ENCODE measurements at regions not wholly inside any gene's neighbourhood (a gene's known extent, or its start where the extent isn't known, plus 50 kb on each side); places are given as distances from the start of the nearest gene placed in this dataset.
"Not testable (repeated sequence)": the region's sequence is repeated elsewhere in the genome, so short reads cannot be mapped to it uniquely, and the experiment has no call there.

DNA sequence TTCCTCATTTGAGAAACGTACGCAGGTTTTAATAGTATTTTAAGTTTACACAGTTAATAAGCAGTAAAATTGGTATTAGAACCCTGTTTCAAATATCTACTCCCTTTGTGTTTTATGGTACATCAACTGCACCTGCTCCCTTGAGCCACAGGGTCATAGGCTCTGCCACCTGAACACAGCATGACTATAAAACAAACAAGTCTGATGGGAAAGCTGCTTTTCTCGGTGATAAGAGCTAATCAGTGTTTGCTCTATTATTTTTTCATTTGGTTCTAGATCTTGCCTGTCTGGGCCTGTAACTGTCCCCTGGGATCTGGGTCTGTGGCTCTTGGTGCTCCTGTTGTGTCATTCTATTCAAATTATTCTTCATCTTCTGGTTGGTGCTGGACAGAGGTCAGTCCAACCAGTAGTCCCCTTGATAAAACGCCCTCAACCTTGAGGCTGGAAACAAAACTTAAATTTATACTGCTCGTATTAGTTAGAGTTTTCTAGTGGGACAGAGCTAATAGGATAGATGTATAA, 314.8 kb upstream of the LRP1B start:
- DNase-seq, result no peak

- DNase-seq, result no peak
Observed at GRCh38 chr2:142445023-142445422, 314.2 kb upstream of the LRP1B start.

GRCh38 chr2:142435847-142436246, 305.0 kb upstream of the LRP1B start:
- DNase-seq, result no peak

DNA sequence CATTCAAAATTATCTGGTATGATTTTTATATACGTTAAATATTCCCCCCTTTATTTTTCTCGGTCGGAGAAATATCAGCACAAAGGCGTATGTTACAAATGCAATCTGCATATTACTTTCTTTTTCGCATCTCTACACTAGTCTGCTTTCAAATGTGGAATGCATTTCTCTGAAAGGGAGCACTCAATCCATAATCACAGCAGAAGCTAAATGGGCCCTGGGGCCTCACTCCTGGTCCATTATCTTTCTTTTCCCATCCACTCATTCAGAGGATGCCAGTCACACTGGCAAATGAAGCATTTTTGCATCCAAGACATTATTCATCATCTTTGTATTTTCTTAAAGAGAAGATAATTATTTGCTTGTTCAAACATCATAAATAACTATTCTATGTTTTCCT, 295.2 kb upstream of the LRP1B start:
- no peak for DNase-seq

DNA sequence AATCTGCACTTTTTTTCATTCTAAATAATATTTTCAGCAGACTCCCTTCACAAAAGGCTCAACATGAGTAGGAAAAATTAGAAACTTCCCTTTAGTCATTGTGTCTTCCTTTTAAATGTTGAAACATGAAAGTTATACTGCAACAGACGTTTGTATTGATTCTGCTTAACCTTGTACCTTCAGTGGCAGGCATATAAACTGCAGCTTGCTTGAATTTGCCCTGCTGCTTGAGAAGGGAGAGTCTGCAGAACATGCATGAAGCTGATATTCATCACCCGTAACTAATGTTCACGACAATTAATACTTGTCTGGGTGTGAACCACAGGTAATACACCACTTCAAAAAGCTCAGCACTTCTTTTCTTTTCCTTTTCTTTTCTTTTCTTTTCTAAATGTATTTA, 294.7 kb upstream of the LRP1B start:
- no peak for DNase-seq

GRCh38 chr2:142423603-142424002, 292.8 kb upstream of the LRP1B start:
- no peak for DNase-seq

DNA sequence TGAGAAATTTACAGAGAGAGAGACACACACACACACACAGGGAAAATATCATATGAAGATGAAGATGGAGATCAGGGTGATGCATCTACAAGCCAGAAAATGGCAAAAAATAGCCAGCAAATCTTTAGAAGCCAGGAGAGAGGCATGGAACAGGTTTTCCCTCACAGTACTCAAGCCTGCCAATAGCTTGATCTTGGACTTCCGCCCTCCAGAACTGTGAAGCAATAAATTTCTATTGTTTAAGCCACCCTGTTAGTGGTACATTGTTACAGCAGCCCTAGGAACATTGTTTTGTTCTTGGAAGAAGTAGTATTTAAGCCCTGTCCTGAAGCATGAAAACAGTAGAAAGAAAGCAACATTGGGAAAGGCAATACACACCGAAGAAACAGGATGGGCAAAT, 292.0 kb upstream of the LRP1B start:
- DNase-seq, result no peak

- no peak for DNase-seq
Observed at GRCh38 chr2:142422041-142422440, 291.2 kb upstream of the LRP1B start.

GRCh38 chr2:142418699-142419098, 287.9 kb upstream of the LRP1B start:
- not testable (repeated sequence) for DNase-seq

DNA sequence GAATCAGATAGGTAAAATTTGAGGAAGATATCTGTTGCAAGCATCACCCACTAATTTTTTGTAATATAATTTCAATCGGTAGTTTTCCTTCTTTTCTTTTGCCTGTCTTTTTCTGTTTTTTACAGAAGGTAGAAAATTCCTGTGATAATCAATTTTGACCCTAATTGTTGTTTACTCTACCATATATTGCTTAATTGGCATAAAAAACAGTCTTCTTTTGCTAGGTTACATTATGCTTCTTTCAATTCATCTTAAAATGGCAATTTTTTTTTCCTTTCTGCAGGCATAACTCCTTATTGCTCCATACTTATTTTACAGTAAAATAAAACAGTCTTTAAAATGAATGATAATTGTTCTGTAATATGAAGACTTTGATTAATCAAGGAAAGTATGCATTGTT, 286.2 kb upstream of the LRP1B start:
- DNase-seq, result no peak

DNA sequence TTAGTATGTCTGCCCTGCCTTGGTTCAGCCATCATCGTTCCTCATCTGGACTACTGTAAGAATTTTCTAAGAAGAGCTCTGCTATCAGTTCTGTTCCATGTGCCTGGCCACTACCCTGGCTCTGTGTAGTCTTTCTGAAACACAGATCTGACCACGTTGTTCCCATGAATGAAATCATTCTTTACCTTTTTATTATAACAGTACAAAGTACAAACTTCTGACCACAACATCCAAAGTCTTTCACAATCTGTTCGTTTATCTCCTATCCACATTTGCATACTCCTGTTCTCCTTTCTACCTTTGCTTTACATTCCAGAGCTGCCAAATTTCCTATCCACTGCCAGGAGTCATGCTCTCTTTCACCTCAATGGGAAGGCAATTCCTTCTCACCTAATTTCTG, 284.6 kb upstream of the LRP1B start:
- no peak for DNase-seq

GRCh38 chr2:142398212-142398611, 267.4 kb upstream of the LRP1B start:
- no peak for DNase-seq

- no peak for DNase-seq
Observed at GRCh38 chr2:142395291-142395690, 264.5 kb upstream of the LRP1B start.

GRCh38 chr2:142380372-142380771, 249.6 kb upstream of the LRP1B start:
- DNase-seq, result no peak

GRCh38 chr2:142362069-142362468, 231.3 kb upstream of the LRP1B start:
- not testable (repeated sequence) for DNase-seq

DNA sequence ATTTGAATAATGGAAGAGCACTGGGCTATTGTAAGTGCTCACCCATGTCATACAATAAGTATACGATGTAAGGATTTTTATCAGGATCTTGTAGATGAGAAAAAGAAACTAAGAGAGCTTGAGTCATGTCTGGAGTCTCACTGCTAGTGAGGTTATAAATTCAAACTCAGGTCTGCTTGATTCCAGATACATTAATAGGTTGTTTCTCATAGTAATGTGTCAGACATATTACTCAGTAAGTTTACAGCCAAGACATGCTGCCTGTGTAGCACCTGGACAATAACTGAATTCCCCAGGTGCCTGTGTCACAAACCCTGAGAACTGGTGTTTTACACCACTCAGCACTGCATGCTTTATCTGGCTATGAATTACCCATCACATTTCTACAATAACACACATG, 216.9 kb upstream of the LRP1B start:
- DNase-seq, result no peak

DNA sequence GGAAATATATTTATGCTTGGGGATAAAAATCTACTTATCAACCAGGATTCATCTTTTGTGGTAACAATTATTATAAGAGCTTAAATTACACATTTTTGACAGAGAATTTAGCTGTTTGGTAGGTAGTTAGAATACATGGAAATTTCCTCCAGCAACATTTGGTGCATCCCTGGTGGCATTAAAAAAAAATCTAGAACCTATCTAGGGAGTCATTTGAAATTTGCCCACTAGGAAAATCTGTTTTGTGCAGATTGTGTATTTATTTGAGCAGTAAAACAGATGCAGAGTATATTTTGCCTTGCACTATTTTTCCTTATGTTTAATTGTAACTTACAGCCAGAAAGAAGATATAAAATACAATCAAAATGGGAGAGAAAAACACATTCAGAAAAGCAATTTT, 208.4 kb upstream of the LRP1B start:
- no peak for DNase-seq

DNA sequence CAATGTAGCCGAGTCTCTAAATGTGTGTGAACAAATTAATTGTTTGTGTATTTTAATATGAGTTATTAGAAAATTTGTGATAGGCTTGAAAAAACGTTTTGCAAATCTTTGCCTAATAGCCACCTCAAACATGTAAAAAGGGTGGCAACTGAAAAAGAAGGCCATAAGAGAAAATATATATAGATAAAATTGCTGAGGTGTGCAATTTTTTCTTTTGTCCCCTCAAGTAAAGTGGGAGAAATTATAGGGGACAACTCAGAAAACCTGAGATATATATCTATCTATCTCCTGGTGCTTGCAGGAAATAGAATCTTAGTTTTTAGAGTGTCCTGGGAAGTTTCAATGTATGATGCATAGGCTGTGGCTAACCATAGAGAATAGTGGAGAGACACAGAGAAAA, 201.4 kb upstream of the LRP1B start:
- no peak for DNase-seq

DNA sequence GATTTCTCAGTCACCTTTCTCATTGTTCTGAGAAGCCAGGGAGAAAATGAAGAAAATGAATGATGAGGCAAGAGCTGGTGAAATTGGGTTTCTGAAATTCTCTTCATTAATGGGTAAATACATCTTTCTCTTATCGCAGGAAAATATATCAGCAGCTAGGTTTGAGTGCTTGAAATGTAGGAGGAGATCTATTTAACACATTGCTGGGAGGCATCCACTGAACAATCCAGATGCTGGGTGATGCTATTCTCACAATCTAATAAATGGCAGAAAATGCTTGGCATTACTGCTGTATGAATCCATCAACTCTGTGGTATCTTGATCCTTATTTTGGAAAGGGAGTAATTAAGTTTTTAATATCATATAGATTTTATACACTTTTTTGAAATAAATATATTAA, 199.6 kb upstream of the LRP1B start:
- no peak for DNase-seq

DNA sequence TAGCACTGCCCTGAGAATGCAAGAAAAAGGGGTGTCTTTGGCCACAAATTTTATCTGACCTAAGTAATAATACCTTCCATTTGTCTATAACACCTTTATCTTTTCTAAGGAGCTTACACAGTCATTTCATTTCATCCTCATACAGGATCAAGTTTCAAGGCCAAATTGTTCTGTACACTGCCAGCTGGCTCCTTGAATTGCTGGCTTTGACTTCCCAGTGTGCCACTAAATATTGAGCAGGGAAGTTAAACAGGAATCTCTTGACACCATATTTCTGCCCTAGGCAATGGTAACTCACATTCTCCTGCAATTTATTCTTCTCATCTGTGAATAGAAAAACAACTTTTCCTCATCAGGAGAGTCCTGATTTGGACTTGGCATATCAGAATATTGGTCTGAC, 195.1 kb upstream of the LRP1B start:
- DNase-seq, result no peak

GRCh38 chr2:142323206-142323605, 192.4 kb upstream of the LRP1B start:
- DNase-seq, result no peak

DNA sequence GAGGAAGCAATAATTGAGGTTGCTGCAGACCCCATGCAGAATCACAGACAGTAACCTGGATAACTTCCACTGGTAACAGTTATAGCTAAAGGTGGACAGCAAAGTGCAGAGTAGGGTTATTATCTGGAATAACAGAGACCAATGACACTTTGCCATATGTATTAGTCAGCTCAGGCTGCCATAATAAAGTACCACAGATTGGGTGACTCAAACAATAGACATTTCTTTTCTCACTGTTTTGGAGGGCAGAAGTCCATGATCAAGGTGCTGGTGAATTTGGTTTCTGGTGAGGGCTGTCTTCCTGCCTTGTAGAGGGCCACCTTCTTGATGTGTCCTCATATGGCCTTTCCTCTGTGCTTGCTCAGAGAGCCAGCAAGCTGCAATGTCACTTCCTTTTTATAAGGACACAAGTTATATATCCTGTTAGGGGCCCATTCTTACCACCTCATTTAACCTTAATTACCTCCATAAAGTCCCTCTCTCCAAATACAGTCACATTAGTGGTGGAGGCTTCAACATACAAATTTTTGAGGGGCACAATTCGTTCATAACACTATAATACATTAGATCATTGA, 191.0 kb upstream of the LRP1B start:
- DNase-seq, result no peak

GRCh38 chr2:142320067-142320466, 189.3 kb upstream of the LRP1B start:
- DNase-seq, result no peak

GRCh38 chr2:142316049-142316448, 185.2 kb upstream of the LRP1B start:
- no peak for DNase-seq

GRCh38 chr2:142315346-142315745, 184.5 kb upstream of the LRP1B start:
- DNase-seq, result peak; percentile 4

DNA sequence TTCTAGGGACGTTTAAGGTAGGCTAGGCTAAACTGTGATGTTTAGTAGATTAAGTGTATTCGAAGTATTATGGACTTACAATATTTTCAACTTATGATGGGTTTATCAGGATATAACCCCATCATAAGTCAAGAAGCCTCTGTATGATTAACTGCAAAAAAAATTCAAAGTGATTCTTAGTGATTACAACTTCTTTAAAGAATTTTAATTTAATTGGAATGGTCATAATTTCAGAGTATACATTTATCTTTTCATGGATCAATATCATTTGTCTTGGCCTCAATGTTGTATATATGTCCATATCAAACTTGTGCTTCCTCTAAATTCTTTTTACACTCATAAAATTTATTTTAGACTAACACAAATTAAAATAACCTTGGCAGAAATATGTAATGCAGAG, 183.3 kb upstream of the LRP1B start:
- DNase-seq, result no peak
